HCT116 (cell line): ENCODE measurements at regions not wholly inside any gene's neighbourhood (a gene's known extent, or its start where the extent isn't known, plus 50 kb on each side); places are given as distances from the start of the nearest gene placed in this dataset.
A peak's percentile ranks its signal among the peaks of the same experiment; 100 is the strongest.

ENCODE experiments used
- ATAC-seq: fragments of 200-7000 bp; cut with Tn5 transposase; 2 replicates; pipeline ENCODE4 v1.9.1; 2020; ENCODE audit warnings: mild to moderate bottlenecking, moderate library complexity
- BruUV-seq: library from RNA; stranded (reverse); fragments of 400-500 nt; replicated peaks from 2 replicates; lab custom pipeline; 2021; lab: Mats Ljungman, UMichigan
- CTCF ChIA-PET: fragments of 300-600 bp; sonication (Branson Sonifier 250); formaldehyde crosslinking; loops from one replicate; lab custom pipeline; 2021; ENCODE audit warnings: antibody characterized with exemption; lab: Charles Lee
- POLR2A ChIA-PET: fragments of 300-600, 350-600 bp; sonication (Branson Sonifier 250); formaldehyde crosslinking; loops from one replicate; lab custom pipeline; 2021; ENCODE audit warnings: antibody characterized with exemption; lab: Charles Lee
- RAD21 ChIA-PET, 2 experiments: fragments of 300-600 bp; sonication (Branson Sonifier 250); formaldehyde crosslinking; loops; one replicate each; lab custom pipeline; 2023; ENCODE audit warnings: low total read pairs in 2 of 2; ENCODE audit not compliant: uncharacterized antibody in 2 of 2, unreplicated experiment in 2 of 2, low non-redundant PET in 1 of 2; lab: Charles Lee
- DNase-seq: peaks from one replicate; pipeline ENCODE4 v3.0.0-alpha.2; 2010; ENCODE audit warnings: low read depth, low spot score
- H2AFZ ChIP-seq: fragments of 200-600 bp; shearing (Covaris generic), sonication (generic); 2 replicates; pipeline ENCODE4 v1.6.1; 2017; ENCODE audit warnings: low read depth, mixed run types, mixed read lengths, antibody characterized with exemption, low read length; ENCODE audit not compliant: poor library complexity, severe bottlenecking
- H3K27ac ChIP-seq: 2 replicates; pipeline ENCODE4 v1.5.1; 2012; ENCODE audit warnings: low read depth, low read length
- H3K27me3 ChIP-seq: fragments of 200-600 bp; sonication (generic); 2 replicates; pipeline ENCODE4 v1.6.1; 2016; ENCODE audit warnings: mixed run types, low read length, mixed read lengths; ENCODE audit not compliant: insufficient read depth
- H3K36me3 ChIP-seq, 2 experiments: fragments of 200-500 bp in 1 of 2; fragments of 200-600 bp in 1 of 2; sonication (Bioruptor generic) in 1 of 2; sonication (generic) in 1 of 2; 2 replicates each; pipeline versions ENCODE4 v1.5.1 to v1.6.1; 2014 to 2016; ENCODE audit warnings: low read length in 2 of 2, inconsistent platforms in 1 of 2, mixed read lengths in 1 of 2, mixed run types in 1 of 2; ENCODE audit not compliant: insufficient read depth in 2 of 2, control insufficient read depth in 1 of 2
- H3K4me1 ChIP-seq, 2 experiments: fragments of 200-600 bp in 1 of 2; sonication (generic) in 1 of 2; 2 replicates each; pipeline versions ENCODE4 v1.5.1 to v1.6.1; 2012 to 2017; ENCODE audit warnings: low read length in 2 of 2, inconsistent platforms in 1 of 2, mild to moderate bottlenecking in 1 of 2, mixed read lengths in 1 of 2, mixed run types in 1 of 2, moderate library complexity in 1 of 2; ENCODE audit not compliant: insufficient read depth in 2 of 2, control insufficient read depth in 1 of 2
- H3K4me2 ChIP-seq: fragments of 200-600 bp; sonication (generic); 2 replicates; pipeline ENCODE4 v1.6.1; 2017; ENCODE audit warnings: mixed run types, low read length, mixed read lengths
- H3K4me3 ChIP-seq, 2 experiments: fragments of 200-600 bp in 1 of 2; sonication (generic) in 1 of 2; replicated peaks in 1 of 2; 2 replicates each; pipeline ENCODE4 v1.5.1; 2011 to 2016; ENCODE audit warnings: low read length in 2 of 2, control low read depth in 1 of 2, low read depth in 1 of 2, mild to moderate bottlenecking in 1 of 2, mixed read lengths in 1 of 2, mixed run types in 1 of 2
- H3K79me2 ChIP-seq: fragments of 200-600 bp; sonication (generic); 2 replicates; pipeline ENCODE4 v1.6.1; 2017; ENCODE audit warnings: mild to moderate bottlenecking, mixed run types, low read length, moderate library complexity, mixed read lengths; ENCODE audit not compliant: insufficient read depth
- H3K9ac ChIP-seq: fragments of 200-600 bp; sonication (generic); 2 replicates; pipeline ENCODE4 v1.6.1; 2016; ENCODE audit warnings: low read length, mixed read lengths
- H3K9me2 ChIP-seq: fragments of 200-600 bp; sonication (generic), shearing (Covaris generic); 2 replicates; pipeline ENCODE4 v1.6.1; 2017; ENCODE audit warnings: mixed run types, mild to moderate bottlenecking, moderate library complexity; ENCODE audit not compliant: insufficient read depth
- H3K9me3 ChIP-seq, 2 experiments: fragments of 200-500 bp in 1 of 2; fragments of 200-600 bp in 1 of 2; sonication (Bioruptor generic) in 1 of 2; sonication (generic) in 1 of 2; 2 replicates each; pipeline ENCODE4 v1.6.1; 2014 to 2017; ENCODE audit warnings: low read length in 2 of 2, mixed read lengths in 2 of 2, inconsistent platforms in 1 of 2, low read depth in 1 of 2, mild to moderate bottlenecking in 1 of 2, mixed run types in 1 of 2, moderate library complexity in 1 of 2; ENCODE audit not compliant: control insufficient read depth in 1 of 2, insufficient read depth in 1 of 2
- H4K20me1 ChIP-seq: fragments of 200-600 bp; sonication (generic), shearing (Covaris generic); 2 replicates; pipeline ENCODE4 v1.6.1; 2017; ENCODE audit warnings: mixed run types, mild to moderate bottlenecking, moderate library complexity; ENCODE audit not compliant: insufficient read depth
- EGR1 ChIP-seq: IDR thresholded peaks from 2 replicates; pipeline ENCODE4 v1.6.1; 2012; ENCODE audit warnings: low read depth
- EZH2phosphoT487 ChIP-seq: fragments of 200-600 bp; IDR thresholded peaks from 2 replicates; pipeline ENCODE4 v1.6.1; 2018; ENCODE audit warnings: antibody characterized with exemption, borderline replicate concordance
- POLR2A ChIP-seq: IDR thresholded peaks from 2 replicates; pipeline ENCODE4 v1.7.0; 2011; ENCODE audit warnings: borderline replicate concordance; ENCODE audit not compliant: insufficient read depth, insufficient read length; ENCODE audit errors: extremely low read depth
- POLR2AphosphoS5 ChIP-seq: IDR thresholded peaks from 2 replicates; pipeline ENCODE4 v1.6.1; 2011; ENCODE audit warnings: mild to moderate bottlenecking, low read depth, low read length, moderate library complexity
- SP1 ChIP-seq: IDR thresholded peaks from 2 replicates; pipeline ENCODE4 v1.6.1; 2012; ENCODE audit warnings: low read depth
- TCF7L2 ChIP-seq: IDR thresholded peaks from 2 replicates; pipeline ENCODE4 v1.7.0; 2011; ENCODE audit warnings: borderline replicate concordance, inconsistent platforms; ENCODE audit not compliant: insufficient read depth, insufficient read length; ENCODE audit errors: extremely low read depth
- YY1 ChIP-seq: IDR thresholded peaks from 2 replicates; pipeline ENCODE4 v1.6.1; 2011; ENCODE audit warnings: low read length, low read depth, moderate library complexity, mild to moderate bottlenecking; ENCODE audit not compliant: insufficient replicate concordance; ENCODE audit errors: extremely low read depth
- ZFX ChIP-seq: fragments of 450-650 bp; IDR thresholded peaks from 2 replicates; pipeline ENCODE4 v1.6.1; 2017
- ZNF274 ChIP-seq: fragments of 200-500 bp; sonication (Bioruptor generic); IDR thresholded peaks from 2 replicates; pipeline ENCODE4 v1.6.1; 2014; ENCODE audit warnings: mild to moderate bottlenecking, low read depth, low read length, inconsistent platforms
- intact Hi-C: fragments of 100-400 bp; cut with micrococcal nuclease; formaldehyde crosslinking; loops from 2 replicates; pipeline ENCODE4 v1.10.0; 2022
- TF ChIP-seq, protein P1 (sequence below): IDR thresholded peaks from 2 replicates; pipeline ENCODE4 v1.6.1; 2011; ENCODE audit warnings: mild to moderate bottlenecking, low read length, moderate library complexity; ENCODE audit not compliant: insufficient replicate concordance; ENCODE audit errors: extremely low read depth
- TF ChIP-seq, protein P2 (sequence below), 3 experiments: fragments of 200-600 bp in 1 of 3; sonication (generic) in 1 of 3; IDR thresholded peaks in 2 of 3; conservative IDR thresholded peaks in 1 of 3; 2 replicates each; pipeline ENCODE4 v1.5.1; 2012 to 2017; ENCODE audit warnings: low read depth in 2 of 3, low read length in 2 of 3, antibody characterized with exemption in 1 of 3, borderline replicate concordance in 1 of 3, control low read depth in 1 of 3, mild to moderate bottlenecking in 1 of 3, mixed read lengths in 1 of 3, mixed run types in 1 of 3, moderate library complexity in 1 of 3; ENCODE audit not compliant: insufficient read depth in 1 of 3
- TF ChIP-seq, protein P3 (sequence below): IDR thresholded peaks from 2 replicates; pipeline ENCODE4 v1.6.1; 2012

DNA sequence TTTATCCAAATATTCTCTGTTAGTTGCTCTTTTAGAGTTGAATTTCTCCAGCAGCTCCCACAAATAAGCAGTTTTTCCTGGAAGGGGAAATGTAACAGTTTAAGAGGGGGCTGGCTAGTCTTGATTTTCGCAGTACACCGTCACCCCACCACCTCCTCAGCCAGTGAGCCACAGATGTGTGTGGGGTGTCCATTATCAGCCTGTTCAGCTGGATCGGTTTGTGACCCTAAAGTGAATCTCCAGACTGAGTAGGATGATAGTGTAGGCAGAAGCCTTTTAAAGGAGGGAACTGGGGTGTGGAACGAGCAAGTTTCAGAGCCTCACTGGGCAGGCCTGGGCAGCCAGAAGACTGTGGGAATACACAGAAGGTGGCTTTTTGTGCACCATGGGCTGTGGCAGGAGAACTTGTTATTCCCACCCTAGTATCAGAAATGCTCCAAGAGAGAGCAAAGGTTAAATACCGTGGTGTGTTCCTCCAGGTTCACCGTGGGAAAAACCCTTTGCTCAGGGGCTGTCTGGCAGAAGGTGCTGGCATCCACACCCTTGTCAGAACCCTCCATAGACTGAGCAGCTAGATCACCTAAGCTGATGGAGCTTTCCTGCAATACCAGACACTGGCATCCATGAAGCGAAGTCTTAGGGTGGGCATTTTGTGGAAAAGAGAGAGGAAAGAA is 230.9 kb upstream of the MOCS1 start (continued):
- TF ChIP-seq, protein P1, sequence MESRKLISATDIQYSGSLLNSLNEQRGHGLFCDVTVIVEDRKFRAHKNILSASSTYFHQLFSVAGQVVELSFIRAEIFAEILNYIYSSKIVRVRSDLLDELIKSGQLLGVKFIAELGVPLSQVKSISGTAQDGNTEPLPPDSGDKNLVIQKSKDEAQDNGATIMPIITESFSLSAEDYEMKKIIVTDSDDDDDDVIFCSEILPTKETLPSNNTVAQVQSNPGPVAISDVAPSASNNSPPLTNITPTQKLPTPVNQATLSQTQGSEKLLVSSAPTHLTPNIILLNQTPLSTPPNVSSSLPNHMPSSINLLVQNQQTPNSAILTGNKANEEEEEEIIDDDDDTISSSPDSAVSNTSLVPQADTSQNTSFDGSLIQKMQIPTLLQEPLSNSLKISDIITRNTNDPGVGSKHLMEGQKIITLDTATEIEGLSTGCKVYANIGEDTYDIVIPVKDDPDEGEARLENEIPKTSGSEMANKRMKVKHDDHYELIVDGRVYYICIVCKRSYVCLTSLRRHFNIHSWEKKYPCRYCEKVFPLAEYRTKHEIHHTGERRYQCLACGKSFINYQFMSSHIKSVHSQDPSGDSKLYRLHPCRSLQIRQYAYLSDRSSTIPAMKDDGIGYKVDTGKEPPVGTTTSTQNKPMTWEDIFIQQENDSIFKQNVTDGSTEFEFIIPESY = no peak
- TF ChIP-seq POLR2A = no peak
- no peak for TF ChIP-seq ZNF274
- TF ChIP-seq ZFX = no peak
- no peak for TF ChIP-seq POLR2AphosphoS5
- no peak for TF ChIP-seq EGR1

DNA sequence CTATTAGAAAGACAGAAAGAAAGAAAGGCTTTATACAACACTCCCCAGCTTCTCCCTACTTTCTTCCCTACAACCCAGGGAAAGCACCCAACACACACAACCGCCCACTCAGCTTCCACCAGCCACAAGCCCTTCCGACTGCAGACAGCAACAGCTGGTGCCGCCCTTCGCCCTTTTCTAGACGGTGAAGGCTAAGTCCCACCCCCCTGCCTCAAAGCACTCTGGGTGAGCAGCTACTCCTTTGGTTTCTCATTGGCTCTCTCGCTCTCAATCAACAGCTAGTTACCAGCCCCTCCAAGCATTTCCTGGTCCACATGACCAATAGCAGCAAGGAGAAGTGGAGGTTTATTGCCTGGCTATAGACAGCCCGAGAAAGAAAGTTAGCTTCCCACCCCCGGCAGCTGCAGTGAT is 230.1 kb upstream of the MOCS1 start:
- CTCF ChIA-PET = no interaction called here
- intact Hi-C loops = no loop called here
- no peak for TF ChIP-seq POLR2A
- TF ChIP-seq, protein P2, sequence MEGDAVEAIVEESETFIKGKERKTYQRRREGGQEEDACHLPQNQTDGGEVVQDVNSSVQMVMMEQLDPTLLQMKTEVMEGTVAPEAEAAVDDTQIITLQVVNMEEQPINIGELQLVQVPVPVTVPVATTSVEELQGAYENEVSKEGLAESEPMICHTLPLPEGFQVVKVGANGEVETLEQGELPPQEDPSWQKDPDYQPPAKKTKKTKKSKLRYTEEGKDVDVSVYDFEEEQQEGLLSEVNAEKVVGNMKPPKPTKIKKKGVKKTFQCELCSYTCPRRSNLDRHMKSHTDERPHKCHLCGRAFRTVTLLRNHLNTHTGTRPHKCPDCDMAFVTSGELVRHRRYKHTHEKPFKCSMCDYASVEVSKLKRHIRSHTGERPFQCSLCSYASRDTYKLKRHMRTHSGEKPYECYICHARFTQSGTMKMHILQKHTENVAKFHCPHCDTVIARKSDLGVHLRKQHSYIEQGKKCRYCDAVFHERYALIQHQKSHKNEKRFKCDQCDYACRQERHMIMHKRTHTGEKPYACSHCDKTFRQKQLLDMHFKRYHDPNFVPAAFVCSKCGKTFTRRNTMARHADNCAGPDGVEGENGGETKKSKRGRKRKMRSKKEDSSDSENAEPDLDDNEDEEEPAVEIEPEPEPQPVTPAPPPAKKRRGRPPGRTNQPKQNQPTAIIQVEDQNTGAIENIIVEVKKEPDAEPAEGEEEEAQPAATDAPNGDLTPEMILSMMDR (IDR thresholded peaks at IDR 0.05 in 2 of 3, conservative IDR thresholded peaks at IDR 0.05 in 1 of 3; ENCODE audit: borderline replicate concordance in 1 of 3, insufficient read depth in 1 of 3, low read depth in 2 of 3, low read length in 2 of 3) = no peak
- no peak for TF ChIP-seq SP1
- TF ChIP-seq YY1 = no peak
- TF ChIP-seq, protein P3, sequence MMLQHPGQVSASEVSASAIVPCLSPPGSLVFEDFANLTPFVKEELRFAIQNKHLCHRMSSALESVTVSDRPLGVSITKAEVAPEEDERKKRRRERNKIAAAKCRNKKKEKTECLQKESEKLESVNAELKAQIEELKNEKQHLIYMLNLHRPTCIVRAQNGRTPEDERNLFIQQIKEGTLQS = no peak
- TF ChIP-seq EZH2phosphoT487 = no peak
- TF ChIP-seq ZFX = no peak
- TF ChIP-seq TCF7L2 = no peak
- no peak for DNase-seq
- no peak overlapping the region for H3K4me3 ChIP-seq
- POLR2A ChIA-PET = no interaction called here
- no peaks in the 10 kb centered on the region for H3K79me2 ChIP-seq
- H3K9ac ChIP-seq = no peak overlapping the region
- H2AFZ ChIP-seq = no peak overlapping the region
- peaks cover 20% of the 10 kb centered on the region; the same call in 1 of the 2 replicates for H3K27me3 ChIP-seq
- no peaks in the 10 kb centered on the region for H3K36me3 ChIP-seq
- H4K20me1 ChIP-seq = no peaks in the 10 kb centered on the region
- no peak overlapping the region for H3K4me2 ChIP-seq
- no peaks in the 10 kb centered on the region for H3K4me1 ChIP-seq
- ATAC-seq = peak; percentile 32; the same call in 1 of the 2 replicates
- H3K9me2 ChIP-seq = no peaks in the 10 kb centered on the region
- H3K9me3 ChIP-seq = no peaks in the 10 kb centered on the region
- no TSS peak for BruUV-seq
- RAD21 ChIA-PET = no interaction called here
- no peak overlapping the region for H3K27ac ChIP-seq
